ACHN (cell line): ENCODE measurements at regions not wholly inside any gene's neighbourhood (a gene's known extent, or its start where the extent isn't known, plus 50 kb on each side); places are given as distances from the start of the nearest gene placed in this dataset.

ENCODE experiments used
- DNase-seq: peaks from one replicate; pipeline ENCODE4 v3.0.0-alpha.2; 2015
- in situ Hi-C: cut with HindIII; loops from 2 replicates; pipeline ENCODE4 v1.10.0; 2017; ENCODE audit warnings: low sequenced_read_pairs, low pct_ligation_motif_present, low pct_unique_long_range_greater_than_20kb

- DNase-seq, result no peak
- in situ Hi-C loops, result no loop called here
These were observed 298.8 kb downstream of the NR2F1-AS1 start for GRCh38 chr5:93281980-93282772.

- in situ Hi-C loops, result no loop called here
- DNase-seq, result no peak
These were observed 300.5 kb downstream of the NR2F1-AS1 start for GRCh38 chr5:93280518-93280917.

- in situ Hi-C loops, result no loop called here
- DNase-seq, result no peak
These were observed 301.6 kb downstream of the NR2F1-AS1 start for GRCh38 chr5:93279296-93279963.

GRCh38 chr5:93278896-93279295, 302.1 kb downstream of the NR2F1-AS1 start:
- no peak for DNase-seq
- in situ Hi-C loops, result no loop called here

GRCh38 chr5:93277051-93277450, 304.0 kb downstream of the NR2F1-AS1 start:
- no peak for DNase-seq
- in situ Hi-C loops, result no loop called here

GRCh38 chr5:93275376-93275775, 305.6 kb downstream of the NR2F1-AS1 start:
- DNase-seq, result no peak
- in situ Hi-C loops, result no loop called here

GRCh38 chr5:93274291-93274690, 306.7 kb downstream of the NR2F1-AS1 start:
- no peak for DNase-seq

GRCh38 chr5:93273176-93273575, 307.8 kb downstream of the NR2F1-AS1 start:
- DNase-seq, result peak; percentile 3
- in situ Hi-C loops, result no loop called here

More at GRCh38 chr5:93274291-93274690, 306.7 kb downstream of the NR2F1-AS1 start:
- in situ Hi-C loops, result no loop called here

GRCh38 chr5:93272108-93272507, 308.9 kb downstream of the NR2F1-AS1 start:
- no peak for DNase-seq
- in situ Hi-C loops, result no loop called here

- DNase-seq, result no peak
- in situ Hi-C loops, result no loop called here
These were observed 313.3 kb downstream of the NR2F1-AS1 start for GRCh38 chr5:93267736-93268135.

- no peak for DNase-seq
- in situ Hi-C loops, result no loop called here
These were observed 313.7 kb downstream of the NR2F1-AS1 start for GRCh38 chr5:93267276-93267675.

GRCh38 chr5:93257616-93258015, 323.4 kb downstream of the NR2F1-AS1 start:
- DNase-seq, result no peak
- in situ Hi-C loops, result no loop called here

GRCh38 chr5:93255796-93256195, 325.2 kb downstream of the NR2F1-AS1 start:
- DNase-seq, result no peak
- in situ Hi-C loops, result no loop called here

- in situ Hi-C loops, result no loop called here
- DNase-seq, result no peak
These were observed 328.9 kb downstream of the NR2F1-AS1 start for GRCh38 chr5:93252165-93252564.

- in situ Hi-C loops, result no loop called here
These were observed 329.7 kb downstream of the NR2F1-AS1 start for GRCh38 chr5:93251347-93251746.

GRCh38 chr5:93250424-93250823, 330.6 kb downstream of the NR2F1-AS1 start:
- in situ Hi-C loops, result no loop called here
- DNase-seq, result no peak

More at GRCh38 chr5:93251347-93251746, 329.7 kb downstream of the NR2F1-AS1 start:
- DNase-seq, result no peak

GRCh38 chr5:93249651-93250289, 331.2 kb downstream of the NR2F1-AS1 start:
- DNase-seq, result peak; percentile 15
- in situ Hi-C loops, result no loop called here

- in situ Hi-C loops, result no loop called here
- no peak for DNase-seq
These were observed 333.9 kb downstream of the NR2F1-AS1 start for GRCh38 chr5:93247105-93247504.

- in situ Hi-C loops, result no loop called here
- no peak for DNase-seq
These were observed 334.7 kb downstream of the NR2F1-AS1 start for GRCh38 chr5:93246090-93246855.
